Endothelial cell of umbilical vein (primary cell): ENCODE measurements at regions not wholly inside any gene's neighbourhood (a gene's known extent, or its start where the extent isn't known, plus 50 kb on each side); places are given as distances from the start of the nearest gene placed in this dataset.

Experiments
- EZH2 ChIP-seq: IDR thresholded peaks from 2 replicates; pipeline ENCODE4 v1.6.1; 2012; ENCODE audit warnings: borderline replicate concordance, low read depth, mild to moderate bottlenecking, moderate library complexity, low read length, inconsistent platforms; ENCODE audit not compliant: severe bottlenecking
- GATA2 ChIP-seq: IDR thresholded peaks from 2 replicates; pipeline ENCODE4 v1.7.0; 2011; ENCODE audit warnings: low read depth, mild to moderate bottlenecking, moderate library complexity, mixed read lengths, low read length; ENCODE audit not compliant: insufficient read length, insufficient read depth
- POLR2AphosphoS5 ChIP-seq: IDR thresholded peaks from 2 replicates; pipeline ENCODE4 v1.6.1; 2012; ENCODE audit warnings: low read depth, mild to moderate bottlenecking, control low read depth, low read length, moderate library complexity; ENCODE audit not compliant: insufficient read depth
- TF ChIP-seq, protein P1 (sequence below), 2 donors: IDR thresholded peaks; 1 replicate in 1 of 2; 2 replicates in 1 of 2; pipeline ENCODE4 v1.5.1; 2011; ENCODE audit warnings: low read length in 2 of 2, mild to moderate bottlenecking in 2 of 2, moderate library complexity in 2 of 2, control low read depth in 1 of 2, inconsistent platforms in 1 of 2, low read depth in 1 of 2; ENCODE audit not compliant: insufficient read depth in 1 of 2; ENCODE audit errors: extremely low read depth in 1 of 2

DNA sequence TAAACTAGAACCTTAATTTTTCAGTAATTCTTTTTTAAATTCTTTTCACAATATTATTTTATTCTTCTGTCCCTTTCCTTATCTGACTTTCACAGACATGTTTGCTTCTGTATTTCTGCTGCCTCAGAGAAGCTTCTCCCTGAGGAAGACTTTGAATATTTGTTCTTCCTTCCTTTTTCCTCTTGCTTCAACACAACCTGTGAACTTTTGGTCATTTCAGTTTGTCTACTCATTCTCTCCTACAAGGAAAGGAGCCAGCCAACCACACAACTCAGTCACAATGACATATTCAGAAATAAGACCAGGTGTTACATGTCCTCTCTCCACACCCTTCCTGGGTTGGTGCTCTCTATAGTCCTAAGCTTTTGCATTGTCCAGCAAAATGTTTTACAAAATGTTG is 310.4 kb downstream of the TFAP2B start:
- no peak for TF ChIP-seq POLR2AphosphoS5
- no peak for TF ChIP-seq EZH2
- no peak for TF ChIP-seq GATA2
- TF ChIP-seq, protein P1, sequence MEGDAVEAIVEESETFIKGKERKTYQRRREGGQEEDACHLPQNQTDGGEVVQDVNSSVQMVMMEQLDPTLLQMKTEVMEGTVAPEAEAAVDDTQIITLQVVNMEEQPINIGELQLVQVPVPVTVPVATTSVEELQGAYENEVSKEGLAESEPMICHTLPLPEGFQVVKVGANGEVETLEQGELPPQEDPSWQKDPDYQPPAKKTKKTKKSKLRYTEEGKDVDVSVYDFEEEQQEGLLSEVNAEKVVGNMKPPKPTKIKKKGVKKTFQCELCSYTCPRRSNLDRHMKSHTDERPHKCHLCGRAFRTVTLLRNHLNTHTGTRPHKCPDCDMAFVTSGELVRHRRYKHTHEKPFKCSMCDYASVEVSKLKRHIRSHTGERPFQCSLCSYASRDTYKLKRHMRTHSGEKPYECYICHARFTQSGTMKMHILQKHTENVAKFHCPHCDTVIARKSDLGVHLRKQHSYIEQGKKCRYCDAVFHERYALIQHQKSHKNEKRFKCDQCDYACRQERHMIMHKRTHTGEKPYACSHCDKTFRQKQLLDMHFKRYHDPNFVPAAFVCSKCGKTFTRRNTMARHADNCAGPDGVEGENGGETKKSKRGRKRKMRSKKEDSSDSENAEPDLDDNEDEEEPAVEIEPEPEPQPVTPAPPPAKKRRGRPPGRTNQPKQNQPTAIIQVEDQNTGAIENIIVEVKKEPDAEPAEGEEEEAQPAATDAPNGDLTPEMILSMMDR (IDR thresholded peaks at IDR 0.05; ENCODE audit: extremely low read depth in 1 of 2, insufficient read depth in 1 of 2, low read depth in 1 of 2, low read length in 2 of 2) = no peak
